ENCODE measurements at regions not wholly inside any gene's neighbourhood (a gene's known extent, or its start where the extent isn't known, plus 50 kb on each side); places are given as distances from the start of the nearest gene placed in this dataset.
"Not testable (repeated sequence)": the region's sequence is repeated elsewhere in the genome, so short reads cannot be mapped to it uniquely, and the experiment has no call there.

DNA sequence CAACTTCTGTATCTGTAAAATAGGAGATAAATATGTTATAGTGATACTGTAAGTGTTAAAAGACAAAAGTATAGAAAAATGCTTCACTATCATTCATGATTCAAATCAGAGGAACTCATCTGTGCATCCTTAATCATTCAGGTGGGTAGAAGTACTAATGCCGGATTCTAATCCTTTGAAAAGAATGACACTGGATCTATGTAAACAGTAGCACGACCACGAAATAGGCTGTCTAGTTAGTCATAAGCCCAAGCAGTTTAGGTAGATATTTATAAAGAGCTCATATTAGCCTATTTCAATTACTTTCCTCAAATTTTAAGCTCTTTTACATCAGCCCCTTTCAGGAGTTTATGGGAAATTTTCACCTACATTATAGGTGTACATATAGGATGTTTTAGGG is 437.9 kb downstream of the SOX2 start:
- no peaks in the 10 kb centered on the region for H3K27me3 ChIP-seq
- no peak overlapping the region for H3K27ac ChIP-seq
- H3K4me3 ChIP-seq = no peak overlapping the region
- TF ChIP-seq, protein P1, sequence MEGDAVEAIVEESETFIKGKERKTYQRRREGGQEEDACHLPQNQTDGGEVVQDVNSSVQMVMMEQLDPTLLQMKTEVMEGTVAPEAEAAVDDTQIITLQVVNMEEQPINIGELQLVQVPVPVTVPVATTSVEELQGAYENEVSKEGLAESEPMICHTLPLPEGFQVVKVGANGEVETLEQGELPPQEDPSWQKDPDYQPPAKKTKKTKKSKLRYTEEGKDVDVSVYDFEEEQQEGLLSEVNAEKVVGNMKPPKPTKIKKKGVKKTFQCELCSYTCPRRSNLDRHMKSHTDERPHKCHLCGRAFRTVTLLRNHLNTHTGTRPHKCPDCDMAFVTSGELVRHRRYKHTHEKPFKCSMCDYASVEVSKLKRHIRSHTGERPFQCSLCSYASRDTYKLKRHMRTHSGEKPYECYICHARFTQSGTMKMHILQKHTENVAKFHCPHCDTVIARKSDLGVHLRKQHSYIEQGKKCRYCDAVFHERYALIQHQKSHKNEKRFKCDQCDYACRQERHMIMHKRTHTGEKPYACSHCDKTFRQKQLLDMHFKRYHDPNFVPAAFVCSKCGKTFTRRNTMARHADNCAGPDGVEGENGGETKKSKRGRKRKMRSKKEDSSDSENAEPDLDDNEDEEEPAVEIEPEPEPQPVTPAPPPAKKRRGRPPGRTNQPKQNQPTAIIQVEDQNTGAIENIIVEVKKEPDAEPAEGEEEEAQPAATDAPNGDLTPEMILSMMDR (IDR thresholded peaks at IDR 0.05) = no peak
- no peak for TF ChIP-seq POLR2A (IDR thresholded peaks at IDR 0.05)
- no peaks in the 10 kb centered on the region for H3K9me3 ChIP-seq
- intact Hi-C loops (cut with DNase I; ENCODE audit: low total_unique reads) = no loop called here
- no peaks in the 10 kb centered on the region for H3K36me3 ChIP-seq
- H3K4me1 ChIP-seq = no peaks in the 10 kb centered on the region
- DNase-seq = no peak

DNA sequence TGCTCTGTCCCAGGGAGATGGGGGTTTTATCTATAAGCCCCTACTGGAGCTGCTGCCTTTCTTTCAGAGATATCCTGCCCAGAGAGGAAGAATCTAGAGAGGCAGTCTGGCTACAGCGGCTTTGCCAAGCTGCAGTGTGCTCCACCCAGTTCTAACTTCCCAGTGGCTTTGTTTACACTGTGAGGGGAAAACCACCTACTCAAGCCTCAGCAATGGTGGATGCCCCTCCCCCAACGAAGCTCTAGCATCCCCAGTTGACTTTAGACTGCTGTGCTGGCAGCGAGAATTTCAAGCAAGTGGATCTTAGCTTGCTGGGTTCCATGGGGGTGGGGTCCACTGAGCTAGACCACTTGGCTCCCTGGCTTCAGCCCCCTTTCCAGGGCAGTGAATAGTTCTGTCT is 444.6 kb downstream of the SOX2 start:
- H3K4me3 ChIP-seq; H3K4me1 ChIP-seq; DNase-seq; intact Hi-C loops (cut with DNase I; ENCODE audit: low total_unique reads); H3K27me3 ChIP-seq; H3K27ac ChIP-seq; H3K9me3 ChIP-seq; H3K36me3 ChIP-seq: not testable (repeated sequence)

DNA sequence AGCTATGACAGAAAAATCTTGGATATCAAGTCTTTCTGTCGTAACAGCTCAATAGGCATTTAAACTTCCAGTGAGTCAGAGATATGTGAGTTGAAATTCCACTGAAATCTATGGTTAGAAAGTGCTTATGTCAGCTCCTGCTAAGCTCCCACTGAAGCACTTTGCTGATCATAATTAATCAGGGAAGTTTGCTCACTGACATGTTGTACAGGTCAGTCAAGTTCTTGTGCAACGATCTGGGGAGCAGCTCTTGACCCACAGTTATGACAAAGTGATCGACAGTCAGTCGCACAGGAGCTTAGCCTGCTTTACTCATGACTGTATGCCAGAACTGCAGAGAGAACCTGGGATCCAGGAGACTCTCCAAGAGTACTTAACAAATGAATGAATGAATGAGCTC is 453.5 kb downstream of the SOX2 start:
- no peaks in the 10 kb centered on the region for H3K4me1 ChIP-seq
- TF ChIP-seq, protein P1 (IDR thresholded peaks at IDR 0.05) = no peak
- no peak for TF ChIP-seq POLR2A (IDR thresholded peaks at IDR 0.05)
- H3K27me3 ChIP-seq = no peaks in the 10 kb centered on the region
- DNase-seq = no peak
- no peaks in the 10 kb centered on the region for H3K36me3 ChIP-seq
- H3K4me3 ChIP-seq = no peak overlapping the region
- H3K27ac ChIP-seq = no peak overlapping the region
- no peaks in the 10 kb centered on the region for H3K9me3 ChIP-seq
- intact Hi-C loops (cut with DNase I; ENCODE audit: low total_unique reads) = no loop called here

DNA sequence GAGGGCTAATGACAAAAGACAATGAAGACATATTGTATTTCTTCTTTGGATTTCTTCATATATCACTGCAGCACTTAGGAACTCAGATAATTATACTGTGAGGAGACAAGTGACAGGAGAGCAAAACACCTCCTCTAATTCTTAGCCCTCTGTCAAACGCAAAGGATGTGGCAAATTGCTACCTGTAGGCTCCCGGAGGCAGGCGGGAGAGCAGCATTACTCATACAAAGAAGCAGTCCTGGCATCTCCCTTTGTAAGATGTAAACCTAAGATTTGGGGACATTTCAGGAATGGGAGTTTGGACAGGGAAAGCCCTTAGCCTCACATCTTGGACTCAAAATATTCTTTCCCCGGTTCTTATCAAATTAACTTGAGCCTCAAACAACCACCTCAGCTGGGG is 460.8 kb downstream of the SOX2 start:
- Histone ChIP-seq H3K36me3 (no peaks in the 10 kb centered on the region), H3K4me1 (no peaks in the 10 kb centered on the region), H3K27ac (no peak overlapping the region), H3K4me3 (no peak overlapping the region), H3K9me3 (no peaks in the 10 kb centered on the region), H3K27me3 (no peaks in the 10 kb centered on the region)
- intact Hi-C loops (cut with DNase I; ENCODE audit: low total_unique reads) = no loop called here
- DNase-seq = no peak
- TF ChIP-seq, protein P1 (IDR thresholded peaks at IDR 0.05) = no peak
- no peak for TF ChIP-seq POLR2A (IDR thresholded peaks at IDR 0.05)

DNA sequence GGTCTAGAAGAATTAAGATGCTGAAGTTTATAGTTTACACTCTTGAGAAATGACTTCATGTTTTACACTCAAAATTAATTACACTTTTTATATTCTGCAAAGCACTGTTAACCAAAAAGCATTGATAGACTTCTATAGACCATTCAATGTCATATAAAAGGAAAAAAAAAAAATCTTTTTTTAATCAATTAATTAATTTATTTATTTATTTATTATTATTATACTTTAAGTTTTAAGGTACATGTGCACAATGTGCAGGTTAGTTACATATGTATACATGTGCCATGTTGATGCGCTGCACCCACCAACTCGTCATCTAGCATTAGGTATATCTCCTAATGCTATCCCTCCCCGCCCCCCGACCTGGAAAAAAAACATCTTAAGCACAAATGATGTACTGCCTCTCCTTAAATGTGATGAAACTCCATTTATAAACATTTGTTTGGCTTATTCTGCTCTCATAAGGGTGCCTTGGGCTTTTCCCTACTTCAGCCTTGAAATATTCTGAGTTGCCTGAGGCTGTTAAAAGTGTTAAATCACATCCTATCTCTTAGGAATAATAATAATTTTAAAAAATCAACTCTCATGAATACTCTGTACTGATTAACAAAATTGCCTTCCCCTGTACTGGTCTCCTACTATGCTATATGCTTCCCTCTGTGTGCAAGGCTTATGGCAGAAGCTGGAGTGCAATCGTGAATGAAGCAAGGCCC is 466.9 kb downstream of the SOX2 start:
- H3K27me3 ChIP-seq = no peaks in the 10 kb centered on the region
- H3K36me3 ChIP-seq = no peaks in the 10 kb centered on the region
- TF ChIP-seq POLR2A (IDR thresholded peaks at IDR 0.05) = no peak
- TF ChIP-seq, protein P1 (IDR thresholded peaks at IDR 0.05) = no peak
- H3K4me3 ChIP-seq = no peak overlapping the region
- H3K4me1 ChIP-seq = no peaks in the 10 kb centered on the region
- H3K9me3 ChIP-seq = no peaks in the 10 kb centered on the region
- no peak for DNase-seq
- no peak overlapping the region for H3K27ac ChIP-seq
- intact Hi-C loops (cut with DNase I; ENCODE audit: low total_unique reads) = no loop called here

DNA sequence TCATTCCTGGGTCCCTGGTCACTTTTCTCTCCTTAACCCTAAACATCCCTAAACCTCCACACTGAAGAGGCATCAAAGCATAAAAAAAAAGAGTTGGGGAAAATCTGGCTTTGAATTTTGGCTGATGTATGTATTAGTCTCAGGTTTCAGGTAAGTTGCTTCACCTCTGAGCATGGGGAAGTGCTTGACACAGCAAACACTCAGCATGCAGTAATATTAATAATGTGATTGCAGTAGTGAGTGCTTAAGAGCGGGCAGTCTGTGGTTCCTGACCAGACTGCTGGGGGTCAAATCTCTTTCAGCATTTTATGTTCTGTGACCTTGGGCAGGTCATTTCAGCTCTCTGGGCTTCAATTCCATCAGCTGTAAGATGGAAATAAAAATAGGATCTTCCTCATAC is 467.9 kb downstream of the SOX2 start:
- H3K4me1 ChIP-seq = no peaks in the 10 kb centered on the region
- H3K36me3 ChIP-seq = no peaks in the 10 kb centered on the region
- no peak overlapping the region for H3K27ac ChIP-seq
- no peaks in the 10 kb centered on the region for H3K9me3 ChIP-seq
- no peak overlapping the region for H3K4me3 ChIP-seq
- DNase-seq = no peak
- no peak for TF ChIP-seq POLR2A (IDR thresholded peaks at IDR 0.05)
- TF ChIP-seq, protein P1 (IDR thresholded peaks at IDR 0.05) = no peak
- H3K27me3 ChIP-seq = no peaks in the 10 kb centered on the region
- intact Hi-C loops (cut with DNase I; ENCODE audit: low total_unique reads) = no loop called here

Measured in uterus (tissue), 3 donors.